Neural cell (in vitro differentiated cells): ENCODE measurements at regions not wholly inside any gene's neighbourhood (a gene's known extent, or its start where the extent isn't known, plus 50 kb on each side); places are given as distances from the start of the nearest gene placed in this dataset.

Source experiments
- H2AFZ ChIP-seq: fragments of 200-600, 300-800 bp; sonication (generic), shearing (Covaris generic); 2 replicates; pipeline ENCODE4 v1.6.0; 2014; ENCODE audit warnings: low read depth, mild to moderate bottlenecking, antibody characterized with exemption, low read length, moderate library complexity
- H3F3A ChIP-seq: fragments of 200-600 bp; shearing (Covaris generic); 2 replicates; pipeline ENCODE4 v1.6.1; 2016; ENCODE audit warnings: mild to moderate bottlenecking, moderate library complexity, mixed read lengths, antibody characterized with exemption, low read length; ENCODE audit not compliant: insufficient read depth, poor library complexity, severe bottlenecking
- H3K27ac ChIP-seq: fragments of 200-600, 300-800 bp; sonication (generic), shearing (Covaris generic); 2 replicates; pipeline ENCODE4 v1.5.1; 2014; ENCODE audit warnings: mild to moderate bottlenecking, low read length, moderate library complexity
- H3K27me3 ChIP-seq: fragments of 300-800, 200-600 bp; sonication (generic), shearing (Covaris generic); 2 replicates; pipeline ENCODE4 v1.6.0; 2014; ENCODE audit warnings: mild to moderate bottlenecking, low read depth, low read length, moderate library complexity; ENCODE audit not compliant: insufficient read depth
- H3K36me3 ChIP-seq: fragments of 300-800, 200-600 bp; sonication (generic), shearing (Covaris generic); 2 replicates; pipeline ENCODE4 v1.5.1; 2014; ENCODE audit warnings: mild to moderate bottlenecking, antibody characterized with exemption, low read length, moderate library complexity; ENCODE audit not compliant: insufficient read depth
- H3K4me2 ChIP-seq: fragments of 300-800, 200-600 bp; sonication (generic), shearing (Covaris generic); 2 replicates; pipeline ENCODE4 v1.6.0; 2014; ENCODE audit warnings: mild to moderate bottlenecking, low read length
- H3K4me3 ChIP-seq: fragments of 300-800, 200-600 bp; sonication (generic), shearing (Covaris generic); 2 replicates; pipeline ENCODE4 v1.5.1; 2014; ENCODE audit warnings: mild to moderate bottlenecking, low read length, moderate library complexity
- H3K79me2 ChIP-seq: fragments of 200-600 bp; shearing (Covaris generic); replicated peaks from 2 replicates; pipeline ENCODE4 v1.6.0; 2014; ENCODE audit warnings: mild to moderate bottlenecking, low read length, moderate library complexity; ENCODE audit not compliant: insufficient read depth
- H3K9ac ChIP-seq: fragments of 300-800, 200-600 bp; sonication (generic), shearing (Covaris generic); 2 replicates; pipeline ENCODE4 v1.6.1; 2016; ENCODE audit warnings: mild to moderate bottlenecking, low read length, mixed read lengths
- H3K9me2 ChIP-seq: fragments of 200-600 bp; shearing (Covaris generic); 2 replicates; pipeline ENCODE4 v1.6.1; 2016; ENCODE audit warnings: mild to moderate bottlenecking, low read length, mixed read lengths; ENCODE audit not compliant: insufficient read depth
- H3K9me3 ChIP-seq: fragments of 200-600, 300-800 bp; sonication (generic), shearing (Covaris generic); 2 replicates; pipeline ENCODE4 v1.6.1; 2016; ENCODE audit warnings: mild to moderate bottlenecking, mixed run types, low read length, moderate library complexity, mixed read lengths
- H4K20me1 ChIP-seq: fragments of 200-600 bp; shearing (Covaris generic); 2 replicates; pipeline ENCODE4 v1.6.1; 2016; ENCODE audit warnings: mild to moderate bottlenecking, mixed run types; ENCODE audit not compliant: insufficient read depth
- EP300 ChIP-seq: fragments of 450-650 bp; conservative IDR thresholded peaks from 2 replicates; pipeline ENCODE4 v1.6.1; 2014; ENCODE audit warnings: antibody characterized with exemption, mild to moderate bottlenecking, moderate library complexity; ENCODE audit not compliant: poor library complexity, severe bottlenecking
- EZH2 ChIP-seq: fragments of 200-600, 300-800 bp; shearing (Covaris generic), sonication (generic); IDR thresholded peaks from 2 replicates; pipeline ENCODE4 v1.6.1; 2014; ENCODE audit warnings: antibody characterized with exemption, low read length, borderline replicate concordance, mild to moderate bottlenecking; ENCODE audit not compliant: insufficient read depth, poor library complexity, severe bottlenecking
- MXI1 ChIP-seq: fragments of 450-650 bp; conservative IDR thresholded peaks from 2 replicates; pipeline ENCODE4 v1.6.1; 2014; ENCODE audit warnings: antibody characterized with exemption, mild to moderate bottlenecking; ENCODE audit not compliant: poor library complexity, severe bottlenecking
- POLR2AphosphoS5 ChIP-seq: IDR thresholded peaks from 2 replicates; pipeline ENCODE4 v1.6.1; 2012
- RAD21 ChIP-seq: fragments of 450-650 bp; conservative IDR thresholded peaks from 2 replicates; pipeline ENCODE4 v1.6.1; 2014; ENCODE audit warnings: antibody characterized with exemption, mild to moderate bottlenecking, moderate library complexity
- SMC3 ChIP-seq: fragments of 450-650 bp; conservative IDR thresholded peaks from 2 replicates; pipeline ENCODE4 v1.6.1; 2014; ENCODE audit warnings: antibody characterized with exemption, mild to moderate bottlenecking, moderate library complexity; ENCODE audit not compliant: poor library complexity
- TAF1 ChIP-seq: IDR thresholded peaks from 2 replicates; pipeline ENCODE4 v1.6.1; 2012; ENCODE audit warnings: low read depth
- TF ChIP-seq, protein P1 (sequence below): fragments of 450-650 bp; IDR thresholded peaks from 2 replicates; pipeline ENCODE4 v1.5.1; 2014; ENCODE audit warnings: antibody characterized with exemption, mild to moderate bottlenecking, moderate library complexity; ENCODE audit not compliant: poor library complexity, severe bottlenecking
- TF ChIP-seq, protein P2 (sequence below): IDR thresholded peaks from 2 replicates; pipeline ENCODE4 v1.6.1; 2012; ENCODE audit warnings: borderline replicate concordance

DNA sequence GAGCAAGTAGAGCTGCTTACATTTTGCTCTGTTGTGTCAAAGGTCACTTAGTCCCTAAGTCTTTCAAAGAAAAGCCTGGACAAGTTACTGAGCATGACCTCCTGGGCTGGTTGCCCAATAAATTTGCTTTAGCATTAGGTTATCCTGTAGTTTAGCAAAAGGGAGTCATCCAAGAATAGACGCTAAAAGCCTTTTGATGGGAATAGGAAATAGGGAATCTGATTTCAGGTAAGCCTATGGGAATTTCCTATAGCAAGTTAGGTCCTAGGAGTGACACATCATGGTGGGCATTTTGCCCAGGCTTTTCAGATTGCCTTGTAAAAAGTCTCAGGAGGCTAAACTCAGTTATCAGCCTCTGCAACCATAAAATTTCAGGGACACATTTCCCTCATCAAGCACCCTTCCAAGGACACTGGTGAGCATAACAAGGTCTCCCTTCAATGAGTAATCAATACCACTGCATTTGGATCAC is 67.6 kb upstream of the RANBP3L start:
- Histone ChIP-seq H3K9me3 (no peaks in the 10 kb centered on the region), H3K9me2 (no peaks in the 10 kb centered on the region), H3K27ac (no peak overlapping the region), H3K4me3 (no peak overlapping the region), H2AFZ (no peak overlapping the region), H3K27me3 (no peaks in the 10 kb centered on the region), H3K4me2 (no peak overlapping the region), H3K36me3 (no peaks in the 10 kb centered on the region), H3K9ac (no peak overlapping the region), H4K20me1 (no peaks in the 10 kb centered on the region), H3F3A (no peaks in the 10 kb centered on the region), H3K79me2 (no peaks in the 10 kb centered on the region)
- TF ChIP-seq SMC3 (no peak), EP300 (no peak), TAF1 (no peak), EZH2 (no peak), RAD21 (no peak), MXI1 (no peak), POLR2AphosphoS5 (no peak)
- TF ChIP-seq, protein P1, sequence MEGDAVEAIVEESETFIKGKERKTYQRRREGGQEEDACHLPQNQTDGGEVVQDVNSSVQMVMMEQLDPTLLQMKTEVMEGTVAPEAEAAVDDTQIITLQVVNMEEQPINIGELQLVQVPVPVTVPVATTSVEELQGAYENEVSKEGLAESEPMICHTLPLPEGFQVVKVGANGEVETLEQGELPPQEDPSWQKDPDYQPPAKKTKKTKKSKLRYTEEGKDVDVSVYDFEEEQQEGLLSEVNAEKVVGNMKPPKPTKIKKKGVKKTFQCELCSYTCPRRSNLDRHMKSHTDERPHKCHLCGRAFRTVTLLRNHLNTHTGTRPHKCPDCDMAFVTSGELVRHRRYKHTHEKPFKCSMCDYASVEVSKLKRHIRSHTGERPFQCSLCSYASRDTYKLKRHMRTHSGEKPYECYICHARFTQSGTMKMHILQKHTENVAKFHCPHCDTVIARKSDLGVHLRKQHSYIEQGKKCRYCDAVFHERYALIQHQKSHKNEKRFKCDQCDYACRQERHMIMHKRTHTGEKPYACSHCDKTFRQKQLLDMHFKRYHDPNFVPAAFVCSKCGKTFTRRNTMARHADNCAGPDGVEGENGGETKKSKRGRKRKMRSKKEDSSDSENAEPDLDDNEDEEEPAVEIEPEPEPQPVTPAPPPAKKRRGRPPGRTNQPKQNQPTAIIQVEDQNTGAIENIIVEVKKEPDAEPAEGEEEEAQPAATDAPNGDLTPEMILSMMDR = no peak
- TF ChIP-seq, protein P2, sequence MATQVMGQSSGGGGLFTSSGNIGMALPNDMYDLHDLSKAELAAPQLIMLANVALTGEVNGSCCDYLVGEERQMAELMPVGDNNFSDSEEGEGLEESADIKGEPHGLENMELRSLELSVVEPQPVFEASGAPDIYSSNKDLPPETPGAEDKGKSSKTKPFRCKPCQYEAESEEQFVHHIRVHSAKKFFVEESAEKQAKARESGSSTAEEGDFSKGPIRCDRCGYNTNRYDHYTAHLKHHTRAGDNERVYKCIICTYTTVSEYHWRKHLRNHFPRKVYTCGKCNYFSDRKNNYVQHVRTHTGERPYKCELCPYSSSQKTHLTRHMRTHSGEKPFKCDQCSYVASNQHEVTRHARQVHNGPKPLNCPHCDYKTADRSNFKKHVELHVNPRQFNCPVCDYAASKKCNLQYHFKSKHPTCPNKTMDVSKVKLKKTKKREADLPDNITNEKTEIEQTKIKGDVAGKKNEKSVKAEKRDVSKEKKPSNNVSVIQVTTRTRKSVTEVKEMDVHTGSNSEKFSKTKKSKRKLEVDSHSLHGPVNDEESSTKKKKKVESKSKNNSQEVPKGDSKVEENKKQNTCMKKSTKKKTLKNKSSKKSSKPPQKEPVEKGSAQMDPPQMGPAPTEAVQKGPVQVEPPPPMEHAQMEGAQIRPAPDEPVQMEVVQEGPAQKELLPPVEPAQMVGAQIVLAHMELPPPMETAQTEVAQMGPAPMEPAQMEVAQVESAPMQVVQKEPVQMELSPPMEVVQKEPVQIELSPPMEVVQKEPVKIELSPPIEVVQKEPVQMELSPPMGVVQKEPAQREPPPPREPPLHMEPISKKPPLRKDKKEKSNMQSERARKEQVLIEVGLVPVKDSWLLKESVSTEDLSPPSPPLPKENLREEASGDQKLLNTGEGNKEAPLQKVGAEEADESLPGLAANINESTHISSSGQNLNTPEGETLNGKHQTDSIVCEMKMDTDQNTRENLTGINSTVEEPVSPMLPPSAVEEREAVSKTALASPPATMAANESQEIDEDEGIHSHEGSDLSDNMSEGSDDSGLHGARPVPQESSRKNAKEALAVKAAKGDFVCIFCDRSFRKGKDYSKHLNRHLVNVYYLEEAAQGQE = no peak

DNA sequence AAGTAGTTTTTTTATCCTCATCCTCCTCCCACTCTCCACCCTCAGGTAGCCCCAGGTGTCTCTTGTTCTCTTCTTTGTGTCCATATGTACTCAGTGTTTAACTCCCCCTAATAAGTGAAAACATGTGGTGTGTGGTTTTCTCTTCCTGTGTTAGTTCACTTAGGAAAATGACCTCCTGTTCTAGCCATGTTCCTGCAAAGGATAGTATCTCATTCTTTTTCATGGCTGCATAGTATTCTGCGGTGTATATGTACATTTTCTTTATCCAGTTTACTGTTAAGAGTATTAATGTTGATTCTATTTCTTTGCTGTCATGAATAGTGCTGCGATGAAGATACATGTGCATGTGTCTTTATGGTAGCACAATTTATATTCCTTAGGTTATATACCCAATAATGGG is 68.4 kb upstream of the RANBP3L start:
- H3K4me3 ChIP-seq = no peak overlapping the region
- H3F3A ChIP-seq = no peaks in the 10 kb centered on the region
- H3K27me3 ChIP-seq = no peaks in the 10 kb centered on the region
- no peaks in the 10 kb centered on the region for H3K9me3 ChIP-seq
- no peaks in the 10 kb centered on the region for H4K20me1 ChIP-seq
- H3K27ac ChIP-seq = no peak overlapping the region
- H3K79me2 ChIP-seq = no peaks in the 10 kb centered on the region
- H3K4me2 ChIP-seq = no peak overlapping the region
- H3K9ac ChIP-seq = no peak overlapping the region
- no peak overlapping the region for H2AFZ ChIP-seq
- TF ChIP-seq EZH2 (no peak), POLR2AphosphoS5 (no peak), SMC3 (no peak), EP300 (no peak), MXI1 (no peak), TAF1 (no peak), RAD21 (no peak)
- TF ChIP-seq, protein P1 = no peak
- TF ChIP-seq, protein P2 = no peak
- H3K9me2 ChIP-seq = no peaks in the 10 kb centered on the region
- H3K36me3 ChIP-seq = no peaks in the 10 kb centered on the region
